GM04504 (cell line): ENCODE measurements at regions not wholly inside any gene's neighbourhood (a gene's known extent, or its start where the extent isn't known, plus 50 kb on each side); places are given as distances from the start of the nearest gene placed in this dataset.
"Not testable (repeated sequence)": the region's sequence is repeated elsewhere in the genome, so short reads cannot be mapped to it uniquely, and the experiment has no call there.

Source experiments
- DNase-seq: peaks from one replicate; pipeline ENCODE4 v3.0.0-alpha.2; 2012; ENCODE audit warnings: low read depth

DNA sequence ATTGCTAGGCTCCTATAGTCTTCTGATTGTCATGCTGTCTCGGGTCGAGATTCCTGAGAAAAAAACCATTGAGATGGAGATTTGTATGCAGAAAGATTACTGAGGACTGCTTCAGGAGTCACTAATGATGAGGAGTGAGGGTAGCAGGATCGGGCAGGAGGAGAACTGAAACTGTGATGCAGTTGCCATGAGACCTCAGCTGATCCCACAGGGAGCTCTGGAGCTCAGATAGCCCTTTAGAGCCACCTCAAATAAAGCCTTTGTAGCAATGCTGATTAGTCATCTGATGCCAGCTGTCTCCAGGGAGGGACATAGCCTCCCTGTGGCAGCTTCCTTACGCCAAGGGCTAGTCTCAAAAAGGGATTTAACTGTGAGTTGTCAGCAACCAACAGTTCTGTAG lies 256.9 kb downstream of the DMAC1 start:
- DNase-seq, result no peak

DNA sequence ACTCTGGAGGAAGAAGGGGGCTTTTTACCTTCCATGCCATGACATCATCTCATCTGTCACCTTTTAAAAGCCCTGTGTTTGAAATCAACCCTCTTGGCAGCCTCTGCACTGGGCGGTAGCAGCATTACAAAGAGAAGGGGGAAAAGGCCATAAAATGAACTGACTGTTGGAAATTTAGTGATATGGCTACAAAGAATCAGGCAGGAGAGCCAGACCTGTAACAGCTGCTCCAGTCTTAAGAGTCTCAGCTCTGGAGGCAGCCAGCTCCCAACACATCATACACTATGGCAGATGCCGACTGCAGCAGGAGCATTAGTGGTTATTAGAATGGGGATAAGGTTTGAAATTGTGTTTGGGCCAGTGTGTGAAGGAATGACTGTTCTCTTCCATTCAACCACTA lies 257.5 kb downstream of the DMAC1 start:
- DNase-seq, result no peak

DNA sequence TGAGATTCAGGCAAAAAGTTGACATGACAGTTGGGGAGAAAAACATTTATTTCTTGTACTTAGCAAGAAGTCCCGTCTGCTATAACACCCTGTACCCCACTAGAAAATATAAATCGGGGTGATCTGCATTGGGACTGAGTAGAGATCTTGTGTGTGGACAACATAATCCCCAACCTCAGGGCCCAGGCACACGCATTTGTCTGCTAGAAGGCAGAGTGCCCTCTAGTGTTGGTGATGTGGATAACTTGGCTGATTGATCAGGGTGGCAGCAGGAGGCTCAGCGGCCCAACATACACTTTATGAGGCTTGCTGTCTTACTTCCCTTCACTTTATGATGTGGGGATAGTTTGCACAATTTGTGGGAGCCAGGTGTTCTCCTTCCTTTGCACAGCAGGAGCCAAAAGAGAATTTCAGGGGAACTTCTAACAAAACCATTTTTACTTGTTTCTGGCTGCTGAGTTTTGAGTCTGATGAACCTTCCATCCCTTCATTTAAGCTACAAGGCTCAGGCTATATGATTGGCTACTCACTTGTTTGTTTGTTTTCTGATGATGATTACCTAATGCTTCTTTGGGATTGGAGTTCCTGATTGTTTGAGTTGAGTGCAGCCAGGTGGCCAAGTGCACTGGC lies 263.2 kb downstream of the DMAC1 start:
- DNase-seq, result peak; percentile 9

DNA sequence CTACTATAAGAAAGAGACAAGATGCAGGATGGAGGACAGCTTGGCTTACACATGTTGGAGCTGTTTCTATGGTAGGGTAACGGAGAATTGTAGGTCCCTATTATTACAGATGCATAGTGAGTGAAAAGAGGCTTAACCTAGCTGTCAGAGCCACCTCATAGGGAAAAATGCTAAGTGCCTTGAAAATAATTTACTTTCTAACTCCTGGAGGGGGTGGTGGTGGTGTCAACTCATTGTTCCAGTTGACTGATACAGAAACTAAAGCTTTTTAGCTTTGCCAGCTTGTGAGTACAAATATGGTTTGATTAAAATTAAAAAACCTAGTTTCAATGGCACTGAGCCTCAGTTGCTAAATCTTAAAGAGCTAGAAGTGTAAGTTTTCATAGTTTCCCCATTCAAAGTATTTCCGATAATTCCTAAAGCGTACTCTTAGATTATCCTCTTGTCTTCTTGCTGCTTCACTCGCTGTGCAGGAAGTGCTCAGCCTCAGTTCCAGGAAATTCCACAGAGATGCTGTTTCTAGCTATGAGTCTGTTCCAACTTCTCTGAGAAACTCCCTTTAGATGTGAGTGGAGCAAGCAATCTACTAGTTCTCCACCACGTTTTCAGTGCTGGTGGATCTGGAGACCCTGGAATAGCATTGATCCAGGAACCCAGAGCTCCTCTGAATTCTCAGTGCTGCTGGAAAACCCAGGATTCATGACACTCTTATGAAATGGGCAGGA lies 265.2 kb downstream of the DMAC1 start:
- no peak for DNase-seq

DNA sequence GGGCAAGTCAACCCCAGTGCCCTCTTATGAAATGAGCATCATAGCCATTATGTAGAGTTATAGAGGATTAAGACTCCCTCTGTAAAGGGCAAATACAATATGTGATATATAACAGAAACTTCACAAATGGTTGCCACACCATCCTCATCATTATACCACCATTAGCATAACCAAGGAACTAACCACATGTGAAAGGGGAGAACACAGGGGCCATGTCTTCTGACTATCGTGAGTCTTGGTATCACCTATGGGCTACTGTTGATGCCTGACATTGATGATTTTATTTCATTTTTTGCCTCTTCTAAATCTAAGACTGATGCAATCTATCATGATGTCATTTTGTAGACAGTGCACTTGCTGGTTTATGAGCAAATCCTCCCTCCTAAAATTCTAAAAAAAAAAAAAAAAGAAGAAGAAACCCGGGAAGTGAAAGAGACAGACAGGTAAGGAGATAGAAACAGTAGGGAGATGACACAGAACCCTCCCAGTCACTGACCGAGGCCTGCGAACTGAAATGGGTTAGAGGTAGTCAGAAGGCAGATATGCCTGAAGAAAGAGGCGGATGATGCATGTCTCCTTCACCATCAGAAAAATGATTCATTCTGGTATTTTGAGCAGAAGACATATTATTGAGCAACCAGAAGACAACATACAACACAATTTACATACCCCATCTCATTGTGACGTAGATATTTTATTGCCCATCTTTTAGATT lies 266.0 kb downstream of the DMAC1 start:
- no peak for DNase-seq

DNA sequence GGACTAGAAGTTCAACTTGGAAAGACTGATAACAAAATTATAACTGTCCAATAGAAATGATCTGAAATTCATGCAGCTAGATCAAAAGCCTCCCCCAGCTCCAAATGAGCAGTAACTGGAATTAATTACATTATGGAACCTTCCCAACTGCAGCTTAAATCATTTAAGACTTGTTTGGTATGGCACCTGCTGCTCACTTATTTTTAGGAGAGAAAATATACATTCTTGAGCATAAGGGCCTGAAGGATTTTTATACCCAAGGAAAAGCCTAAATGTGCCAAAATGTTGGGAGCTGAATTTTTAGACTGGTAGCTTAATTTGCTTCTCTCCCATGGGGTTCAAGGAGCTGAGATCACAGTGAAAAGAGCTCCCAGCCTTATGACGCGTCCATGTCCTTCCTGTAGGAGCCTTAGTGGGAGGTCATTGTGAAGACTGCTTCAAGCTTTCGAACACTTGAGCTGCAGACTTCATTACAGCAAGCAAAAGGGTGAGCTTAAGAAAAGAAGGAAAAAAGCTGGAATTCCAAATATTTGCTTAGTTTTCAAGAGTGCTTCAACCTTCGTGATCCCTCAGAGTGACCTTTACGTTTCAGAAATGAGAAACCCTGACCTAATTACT lies 276.0 kb downstream of the DMAC1 start:
- DNase-seq, result no peak

DNA sequence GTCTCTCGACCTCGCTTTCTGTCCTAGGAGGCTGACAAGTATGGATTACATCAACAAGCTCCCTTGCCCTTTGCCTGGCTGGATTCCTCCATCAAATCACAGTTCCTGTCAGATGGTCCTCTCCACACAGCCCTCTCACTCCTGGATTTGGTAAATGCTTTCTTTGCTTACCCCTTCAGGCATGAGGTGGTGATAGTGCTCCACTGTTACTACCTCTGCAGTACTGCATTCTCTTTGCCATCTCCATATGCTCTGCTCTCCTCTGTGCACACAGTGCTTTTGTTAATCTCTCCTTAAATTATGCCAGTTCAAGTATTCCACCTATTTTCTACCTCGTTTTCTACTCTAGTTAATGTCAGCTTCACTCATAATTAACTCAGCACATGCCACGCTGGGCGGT lies 279.2 kb downstream of the DMAC1 start:
- DNase-seq, result no peak

DNA sequence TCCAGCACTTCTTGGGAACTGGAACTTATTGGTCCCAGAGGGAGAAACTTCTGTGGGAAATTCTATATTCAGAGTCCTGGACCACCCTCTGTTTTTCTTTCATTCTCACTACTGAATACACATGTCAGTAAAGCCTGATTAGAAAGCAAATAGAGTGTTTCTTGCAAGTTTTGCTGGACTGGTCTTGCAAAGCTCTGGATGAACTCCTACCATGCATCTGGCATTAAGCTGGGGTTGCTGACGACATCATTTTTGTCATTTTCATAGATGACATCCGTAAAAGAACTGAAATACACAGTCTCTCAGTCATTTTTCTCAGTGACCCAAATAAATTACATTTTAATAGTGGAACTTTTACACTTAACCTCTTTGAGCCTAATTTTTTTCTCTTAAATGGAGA lies 283.2 kb downstream of the DMAC1 start:
- DNase-seq, result no peak

DNA sequence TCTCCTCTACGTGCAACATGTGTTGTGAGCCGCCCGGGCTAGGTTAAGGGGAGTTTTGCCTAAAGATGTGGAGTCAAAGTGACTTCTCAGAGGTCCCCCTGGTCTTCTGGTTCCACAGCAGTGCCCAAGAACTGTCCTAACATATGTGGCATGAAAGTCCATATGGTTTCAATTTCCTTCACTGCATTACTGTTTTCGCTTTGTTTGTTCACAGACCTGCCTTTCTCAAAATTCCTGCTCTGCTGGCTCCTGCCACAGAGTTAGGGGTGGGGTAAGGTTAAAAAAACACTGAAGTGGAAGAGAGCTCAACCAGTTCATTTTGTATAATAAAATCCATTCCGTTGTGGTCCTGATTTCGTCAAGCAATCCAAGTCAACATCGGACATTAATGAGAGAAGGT lies 289.4 kb downstream of the DMAC1 start:
- DNase-seq, result no peak

DNA sequence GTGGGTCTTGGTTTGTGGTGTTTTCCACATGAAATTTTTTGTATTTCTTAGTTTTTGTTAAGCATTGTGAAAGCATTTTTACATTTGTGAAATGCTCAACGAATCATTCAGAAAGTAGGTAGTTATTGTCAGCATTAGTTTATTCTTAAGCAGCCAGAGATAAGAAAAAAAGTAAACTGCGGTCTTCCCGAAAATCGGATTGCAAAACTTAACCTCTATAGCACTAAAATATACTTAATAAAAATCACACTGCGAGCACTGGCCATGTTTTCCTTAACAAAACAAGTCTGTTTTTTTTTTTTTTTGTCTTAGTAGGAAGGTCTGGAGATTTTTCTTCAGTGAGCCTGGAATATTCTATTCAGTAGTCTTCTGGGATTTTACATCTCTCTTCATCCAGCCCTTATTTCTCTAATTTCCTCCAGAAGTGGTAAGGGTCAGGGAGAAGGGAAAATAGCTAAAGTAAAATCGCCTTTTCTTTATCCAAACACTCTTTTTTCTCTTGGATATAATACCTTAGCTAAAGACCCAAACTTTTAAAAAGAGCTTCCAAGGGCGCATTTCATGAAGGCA lies 289.9 kb downstream of the DMAC1 start:
- no peak for DNase-seq

DNA sequence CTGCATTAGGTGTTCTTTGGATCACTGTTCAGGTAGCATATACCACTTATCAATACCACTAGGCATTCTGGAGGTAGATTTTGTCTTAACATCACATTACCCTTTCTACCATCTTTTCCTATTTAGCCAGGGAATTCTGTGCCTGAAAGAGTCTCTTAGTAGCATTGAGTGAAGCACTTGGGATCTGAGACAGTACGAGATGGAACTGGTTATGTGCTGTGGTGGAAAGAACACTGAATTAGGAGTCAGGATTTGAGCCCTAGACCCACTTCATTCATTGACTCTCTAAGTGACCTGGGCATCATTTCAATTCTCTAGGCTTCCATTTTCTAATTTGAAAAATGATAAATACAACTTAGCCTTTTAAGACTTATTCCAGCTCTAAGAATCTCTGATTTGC lies 291.1 kb downstream of the DMAC1 start:
- no peak for DNase-seq

DNA sequence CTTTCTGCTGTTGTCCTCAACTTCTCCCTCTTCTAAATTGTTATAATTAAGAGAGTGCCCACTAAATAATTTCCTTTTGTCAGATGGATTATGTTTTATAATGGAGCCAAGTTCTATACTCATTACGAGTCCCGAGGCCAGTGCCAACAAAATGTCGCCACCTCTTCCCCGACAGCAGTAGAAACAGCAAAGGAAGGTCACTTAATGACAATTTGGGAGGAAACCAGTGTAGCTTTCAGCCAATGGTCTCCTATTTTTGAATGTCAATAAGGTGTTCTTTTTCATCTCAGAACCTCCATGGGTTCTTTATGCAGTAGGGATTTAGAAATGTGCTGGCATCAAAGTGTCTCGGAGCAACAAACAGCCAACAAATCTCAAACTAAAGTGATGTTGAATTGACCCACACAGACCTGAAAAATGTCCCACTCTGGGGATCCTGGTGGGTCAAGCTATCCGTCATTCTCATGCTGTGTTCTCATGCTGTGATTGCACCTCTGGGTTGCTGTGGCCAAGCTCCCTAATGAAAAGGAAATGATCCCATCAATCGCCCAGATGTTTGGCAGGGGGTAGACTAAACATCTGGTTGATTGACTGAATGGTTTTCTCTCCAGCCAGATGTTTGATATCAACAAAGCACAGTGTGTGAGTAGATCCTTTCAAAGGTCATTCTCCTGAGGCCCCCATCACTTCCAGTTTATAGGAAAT lies 291.9 kb downstream of the DMAC1 start:
- DNase-seq, result no peak

DNA sequence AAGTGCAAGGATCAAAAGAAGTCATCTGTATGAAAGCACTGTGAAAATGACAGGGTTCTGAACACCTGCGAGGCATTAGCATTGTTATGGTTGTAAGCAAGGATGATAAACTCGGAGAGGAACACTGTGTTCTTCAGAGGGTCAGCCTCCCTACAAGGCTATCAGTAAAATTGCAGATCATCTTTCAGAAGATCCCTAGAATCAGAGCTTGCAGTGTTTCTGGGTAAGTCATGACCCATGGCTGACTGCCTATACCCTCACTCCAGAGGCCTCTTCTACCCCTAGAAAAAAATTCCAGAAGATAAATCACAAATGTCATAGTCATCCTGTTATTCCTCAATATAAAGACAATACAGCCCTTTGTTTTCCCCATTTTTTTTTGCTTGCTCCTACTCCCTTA lies 292.6 kb downstream of the DMAC1 start:
- DNase-seq, result no peak

DNA sequence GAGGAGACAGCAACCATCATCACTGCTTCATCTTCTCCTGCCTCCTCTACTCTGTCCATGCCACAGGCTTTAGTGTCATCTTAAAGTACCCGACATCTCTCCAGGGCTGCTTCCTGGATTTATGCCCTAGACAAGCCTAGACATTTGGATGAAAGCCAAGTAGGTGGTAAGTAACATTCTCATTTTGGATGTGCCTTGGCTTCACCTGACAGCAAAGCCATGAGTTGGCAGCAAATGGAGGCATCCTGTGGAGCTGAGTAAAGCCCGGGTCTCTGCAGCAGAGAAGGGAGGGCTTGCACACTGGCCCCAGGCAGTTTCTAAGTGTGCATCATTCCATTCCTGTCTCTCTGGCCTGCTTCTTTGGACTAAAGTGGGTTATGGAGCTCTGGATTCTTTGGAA lies 299.1 kb downstream of the DMAC1 start:
- DNase-seq, result no peak

DNA sequence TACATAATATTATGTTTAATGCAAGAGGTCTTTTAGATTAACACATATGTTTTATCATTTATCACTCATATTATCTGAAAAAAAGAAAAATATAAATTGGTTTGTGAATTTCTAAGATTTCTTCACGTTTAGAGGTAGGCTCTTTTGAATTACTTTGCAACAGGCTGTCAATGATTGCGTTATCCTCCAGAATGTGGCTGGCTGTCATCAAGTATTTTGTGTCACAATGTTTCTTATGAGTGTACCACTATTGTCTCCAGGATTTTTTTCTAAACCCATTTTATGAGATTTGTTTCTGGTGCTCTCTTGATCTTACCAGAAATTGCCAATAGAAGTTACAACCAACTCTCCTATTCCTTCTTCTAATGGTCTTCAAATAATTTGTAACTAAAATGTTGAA lies 307.9 kb downstream of the DMAC1 start:
- no peak for DNase-seq

DNA sequence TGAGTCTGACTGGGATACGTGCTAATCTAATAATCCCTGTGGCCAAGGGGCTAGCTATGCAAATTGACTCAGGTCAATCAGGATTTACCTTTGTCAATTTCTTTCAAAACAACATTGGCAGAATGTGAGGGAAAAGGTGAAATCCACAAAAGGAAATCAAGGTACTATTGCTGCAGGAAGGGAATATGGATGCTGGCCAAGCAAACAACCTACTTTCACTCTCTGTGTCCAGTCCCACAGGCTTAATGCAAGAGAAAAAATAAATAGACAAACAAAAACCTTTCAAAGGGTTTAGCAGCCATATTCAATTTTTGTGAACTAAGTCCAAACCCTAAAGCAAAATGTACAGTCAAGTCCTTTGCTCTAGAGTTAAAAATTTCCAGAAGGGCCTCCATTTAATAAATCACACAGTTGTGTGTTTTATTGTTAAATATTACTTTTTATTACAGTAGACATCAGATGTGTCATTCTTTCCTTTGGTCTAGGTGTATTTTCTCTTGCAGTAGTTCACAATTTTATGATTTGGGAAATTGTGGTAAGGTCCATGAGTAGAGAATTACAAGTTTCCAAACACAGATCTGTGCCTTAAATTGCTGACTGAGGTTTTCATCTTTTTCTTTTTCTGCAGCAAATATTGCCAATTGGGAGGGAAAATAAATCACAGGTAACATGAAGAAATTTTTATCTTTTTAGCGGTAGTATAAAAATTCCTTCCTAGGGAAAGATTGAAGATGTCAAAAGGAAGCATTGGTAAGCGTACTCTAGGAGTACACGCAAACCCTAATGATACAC lies 309.1 kb downstream of the DMAC1 start:
- DNase-seq, result no peak

DNA sequence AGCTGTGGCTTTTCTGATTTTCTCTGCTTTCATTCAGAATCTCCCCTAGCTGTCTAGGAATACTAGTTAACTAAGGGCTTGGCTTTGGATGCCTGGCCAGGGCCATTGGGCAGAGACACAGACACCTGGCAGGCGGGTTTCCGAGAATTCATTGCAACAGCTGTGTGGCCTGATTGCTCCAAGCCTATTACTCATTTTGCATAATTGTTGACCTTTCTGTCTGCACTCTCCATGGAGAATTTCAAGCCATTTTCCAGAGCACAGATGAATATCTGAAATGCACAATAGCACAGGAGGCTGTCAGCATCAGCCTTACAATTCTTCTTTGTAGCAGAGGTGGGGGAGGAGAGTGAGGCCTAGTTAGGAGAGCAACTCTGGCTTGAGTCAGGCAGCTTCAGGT lies 310.5 kb downstream of the DMAC1 start:
- no peak for DNase-seq

DNA sequence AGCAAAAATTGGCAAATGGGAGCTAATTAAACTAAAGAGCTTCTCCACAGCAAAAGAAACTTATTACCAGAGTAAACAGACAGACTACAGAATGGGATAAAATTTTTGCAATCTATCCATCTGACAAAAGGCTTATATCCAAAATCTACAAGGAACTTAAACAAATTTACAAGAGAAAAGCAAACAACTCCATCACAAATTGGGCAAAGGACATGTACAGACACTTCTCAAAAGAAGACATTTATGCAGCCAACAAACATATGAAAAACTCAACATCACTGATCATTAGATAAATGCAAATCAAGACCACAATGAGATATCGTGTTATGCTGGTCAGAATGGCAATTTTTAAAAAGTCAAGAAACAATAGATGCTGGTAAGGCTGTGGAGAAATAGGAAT lies 315.6 kb downstream of the DMAC1 start:
- not testable (repeated sequence) for DNase-seq

DNA sequence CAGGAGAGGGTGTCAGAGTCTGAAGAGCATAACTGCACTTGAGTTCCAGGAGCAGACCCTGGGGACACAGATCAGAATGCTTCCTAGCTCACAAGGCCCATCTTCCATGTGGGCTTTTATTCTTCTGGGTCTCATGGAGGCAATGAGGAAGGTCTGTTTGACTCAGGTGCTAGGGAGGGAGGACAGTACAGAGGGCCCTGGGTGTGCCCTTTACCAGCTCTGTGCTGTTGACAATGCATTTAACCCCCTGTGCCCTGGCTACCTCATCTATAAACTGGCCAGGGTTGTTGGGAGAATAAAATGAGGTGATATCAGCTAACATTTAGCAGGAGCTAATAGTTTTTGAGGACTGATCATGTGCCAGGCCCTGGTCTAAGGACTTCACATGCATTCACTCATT lies 318.0 kb downstream of the DMAC1 start:
- DNase-seq, result no peak

DNA sequence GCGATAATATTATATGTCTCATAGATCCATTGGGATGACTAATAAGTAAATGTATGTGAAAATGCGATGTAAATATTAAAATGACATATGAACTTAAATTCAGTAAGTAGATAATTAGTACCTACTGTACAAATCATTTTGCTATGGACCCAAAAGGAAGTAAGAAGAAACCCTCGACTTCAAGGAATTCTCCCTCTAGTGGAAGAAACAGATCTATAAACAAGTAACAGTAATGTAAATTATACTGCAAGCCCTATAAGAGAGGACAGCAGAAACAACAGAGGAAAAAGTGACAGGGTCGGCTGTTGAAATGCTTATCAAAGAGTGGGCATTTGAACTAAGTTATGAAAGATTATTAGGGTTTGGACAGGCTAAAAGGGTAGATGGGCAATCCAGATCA lies 320.3 kb downstream of the DMAC1 start:
- no peak for DNase-seq

DNA sequence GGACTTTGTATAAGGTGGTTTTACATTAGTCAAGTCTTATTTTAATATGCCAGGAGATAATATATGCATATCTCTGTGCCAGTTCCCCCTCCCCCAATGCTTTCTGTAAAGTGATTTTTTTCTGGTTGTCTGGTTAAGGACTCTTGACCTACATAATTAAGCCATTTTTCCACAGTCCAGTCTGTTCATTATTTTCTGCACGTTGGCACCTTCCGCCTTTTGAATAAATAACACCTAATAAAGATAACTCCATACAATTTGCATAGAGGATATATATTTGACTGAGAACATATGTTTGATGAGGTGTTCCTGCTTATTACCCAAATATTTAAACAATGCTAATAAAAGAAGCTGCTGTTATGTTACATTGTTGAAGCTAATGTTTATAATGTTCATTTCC lies 320.9 kb downstream of the DMAC1 start:
- DNase-seq, result no peak
